22Rv1 (cell line): ENCODE measurements at regions not wholly inside any gene's neighbourhood (a gene's known extent, or its start where the extent isn't known, plus 50 kb on each side); places are given as distances from the start of the nearest gene placed in this dataset.

Experiments
- H3K27ac ChIP-seq: fragments of 450-650 bp; 2 replicates; pipeline ENCODE4 v1.5.1; 2017
- ZFX ChIP-seq: fragments of 450-650 bp; IDR thresholded peaks from 2 replicates; pipeline ENCODE4 v1.6.1; 2017; ENCODE audit warnings: antibody characterized with exemption, borderline replicate concordance
- TF ChIP-seq, protein P1 (sequence below): fragments of 450-650 bp; IDR thresholded peaks from 2 replicates; pipeline ENCODE4 v1.5.1; 2017; ENCODE audit warnings: mild to moderate bottlenecking

DNA sequence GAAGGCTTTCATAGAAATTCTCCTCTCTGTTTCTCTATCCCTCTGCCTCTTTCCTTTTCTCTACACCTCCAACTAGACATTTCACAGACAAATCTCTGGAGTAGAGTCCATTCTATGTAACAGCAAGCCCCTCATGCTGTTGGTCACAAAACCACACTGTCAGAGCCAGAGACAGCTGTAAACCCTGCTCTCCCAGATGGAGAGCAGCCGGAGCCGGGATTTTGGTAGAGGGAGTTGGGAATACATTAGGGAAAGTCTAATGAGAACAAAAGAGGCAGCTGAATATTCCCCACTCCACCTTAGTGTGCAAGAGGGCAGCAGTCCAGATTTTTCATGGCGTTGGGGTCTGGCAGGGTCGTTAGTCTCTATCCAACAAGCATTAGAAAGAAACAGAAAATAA lies 68.3 kb upstream of the EDN1 start:
- H3K27ac ChIP-seq = no peak overlapping the region
- no peak for TF ChIP-seq ZFX
- TF ChIP-seq, protein P1, sequence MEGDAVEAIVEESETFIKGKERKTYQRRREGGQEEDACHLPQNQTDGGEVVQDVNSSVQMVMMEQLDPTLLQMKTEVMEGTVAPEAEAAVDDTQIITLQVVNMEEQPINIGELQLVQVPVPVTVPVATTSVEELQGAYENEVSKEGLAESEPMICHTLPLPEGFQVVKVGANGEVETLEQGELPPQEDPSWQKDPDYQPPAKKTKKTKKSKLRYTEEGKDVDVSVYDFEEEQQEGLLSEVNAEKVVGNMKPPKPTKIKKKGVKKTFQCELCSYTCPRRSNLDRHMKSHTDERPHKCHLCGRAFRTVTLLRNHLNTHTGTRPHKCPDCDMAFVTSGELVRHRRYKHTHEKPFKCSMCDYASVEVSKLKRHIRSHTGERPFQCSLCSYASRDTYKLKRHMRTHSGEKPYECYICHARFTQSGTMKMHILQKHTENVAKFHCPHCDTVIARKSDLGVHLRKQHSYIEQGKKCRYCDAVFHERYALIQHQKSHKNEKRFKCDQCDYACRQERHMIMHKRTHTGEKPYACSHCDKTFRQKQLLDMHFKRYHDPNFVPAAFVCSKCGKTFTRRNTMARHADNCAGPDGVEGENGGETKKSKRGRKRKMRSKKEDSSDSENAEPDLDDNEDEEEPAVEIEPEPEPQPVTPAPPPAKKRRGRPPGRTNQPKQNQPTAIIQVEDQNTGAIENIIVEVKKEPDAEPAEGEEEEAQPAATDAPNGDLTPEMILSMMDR = no peak

DNA sequence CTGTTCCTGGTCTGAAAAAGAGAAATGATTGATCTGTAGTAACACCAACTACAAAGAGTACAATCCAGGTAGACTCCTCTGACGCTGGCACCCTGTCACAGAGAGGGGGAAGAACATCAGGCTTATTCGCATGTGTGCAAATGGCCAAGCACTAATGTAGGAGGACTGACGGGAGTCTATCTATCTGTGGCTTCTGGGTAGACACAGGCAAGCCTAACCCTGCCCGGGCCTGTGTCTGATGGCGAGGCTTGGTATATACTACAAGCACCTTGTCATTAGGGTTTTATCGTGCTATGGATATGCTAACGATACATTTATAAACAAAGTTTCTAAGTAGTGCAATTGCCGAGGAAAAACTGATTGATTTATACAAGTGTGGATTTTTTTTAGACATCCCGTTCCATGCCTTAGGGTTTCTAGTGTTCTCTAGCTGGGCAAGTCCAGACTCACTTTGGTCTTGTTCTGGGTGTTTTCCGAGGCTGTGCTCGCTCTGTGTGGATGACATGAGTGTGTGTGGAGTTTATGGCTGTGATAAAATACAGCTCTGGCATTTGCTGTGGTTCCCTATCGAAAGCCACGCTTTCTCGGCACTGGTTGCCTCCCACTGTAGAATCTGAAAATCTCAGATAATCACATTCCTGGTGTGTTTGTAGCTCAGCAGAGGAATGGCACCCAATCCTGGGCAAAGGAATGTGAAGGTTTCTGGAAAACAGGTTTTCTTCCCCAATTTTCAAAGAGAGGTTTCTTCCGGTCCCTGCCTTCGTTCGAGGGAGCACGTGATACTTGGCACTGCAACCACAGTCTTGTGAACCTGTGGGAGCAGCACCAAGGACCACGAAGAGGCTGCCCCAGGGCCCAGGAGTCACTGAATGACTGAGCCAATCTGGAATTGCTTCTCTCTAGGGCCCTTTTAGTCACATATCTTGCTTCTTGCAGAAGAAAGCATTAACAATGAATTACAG lies 67.5 kb upstream of the EDN1 start:
- TF ChIP-seq, protein P1 = no peak
- no peak for TF ChIP-seq ZFX

DNA sequence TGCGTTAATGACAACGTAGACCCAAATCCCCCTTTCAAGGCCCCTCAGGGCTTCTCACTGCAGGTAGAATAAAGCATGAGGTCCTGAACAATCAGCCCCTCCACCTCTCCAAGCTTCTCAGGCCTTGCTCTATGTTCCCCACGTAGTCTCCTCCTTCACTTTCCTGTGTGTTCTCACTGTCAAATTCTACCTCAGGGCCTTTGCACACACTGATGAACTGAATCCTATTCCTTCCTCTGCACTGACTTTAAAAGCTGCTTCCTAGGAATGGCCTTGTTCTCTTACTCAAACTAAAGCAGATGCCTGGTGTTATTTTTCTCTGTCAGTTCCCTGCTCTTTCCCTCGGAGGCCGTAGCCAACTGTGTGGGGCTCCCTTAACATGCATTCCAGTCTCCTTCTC lies 66.8 kb upstream of the EDN1 start:
- TF ChIP-seq, protein P1 = no peak
- no peak for TF ChIP-seq ZFX

More for the DNA sequence above, 67.5 kb upstream of the EDN1 start:
- H3K27ac ChIP-seq = no peak overlapping the region

DNA sequence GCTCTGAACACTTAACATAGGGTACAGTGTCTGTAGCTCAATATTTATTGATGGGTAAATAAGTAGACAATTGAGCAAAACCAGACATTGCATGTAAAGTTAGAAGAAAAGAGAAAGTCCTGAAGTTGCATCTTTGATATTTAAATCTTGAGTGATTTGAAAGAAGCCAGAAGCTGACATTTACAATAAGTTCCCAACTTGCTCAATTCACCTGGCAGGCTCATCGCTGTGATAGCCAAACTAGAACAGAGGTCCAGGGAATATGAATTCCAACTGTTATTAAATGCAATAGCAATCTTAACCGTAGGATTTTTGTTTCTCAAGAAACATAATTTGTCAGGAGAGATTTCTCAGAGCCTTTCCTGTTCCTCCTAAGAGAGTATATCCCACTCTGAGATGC lies 65.9 kb upstream of the EDN1 start:
- TF ChIP-seq, protein P1 = no peak
- no peak for TF ChIP-seq ZFX

More for the DNA sequence above, 66.8 kb upstream of the EDN1 start:
- H3K27ac ChIP-seq = no peak overlapping the region

DNA sequence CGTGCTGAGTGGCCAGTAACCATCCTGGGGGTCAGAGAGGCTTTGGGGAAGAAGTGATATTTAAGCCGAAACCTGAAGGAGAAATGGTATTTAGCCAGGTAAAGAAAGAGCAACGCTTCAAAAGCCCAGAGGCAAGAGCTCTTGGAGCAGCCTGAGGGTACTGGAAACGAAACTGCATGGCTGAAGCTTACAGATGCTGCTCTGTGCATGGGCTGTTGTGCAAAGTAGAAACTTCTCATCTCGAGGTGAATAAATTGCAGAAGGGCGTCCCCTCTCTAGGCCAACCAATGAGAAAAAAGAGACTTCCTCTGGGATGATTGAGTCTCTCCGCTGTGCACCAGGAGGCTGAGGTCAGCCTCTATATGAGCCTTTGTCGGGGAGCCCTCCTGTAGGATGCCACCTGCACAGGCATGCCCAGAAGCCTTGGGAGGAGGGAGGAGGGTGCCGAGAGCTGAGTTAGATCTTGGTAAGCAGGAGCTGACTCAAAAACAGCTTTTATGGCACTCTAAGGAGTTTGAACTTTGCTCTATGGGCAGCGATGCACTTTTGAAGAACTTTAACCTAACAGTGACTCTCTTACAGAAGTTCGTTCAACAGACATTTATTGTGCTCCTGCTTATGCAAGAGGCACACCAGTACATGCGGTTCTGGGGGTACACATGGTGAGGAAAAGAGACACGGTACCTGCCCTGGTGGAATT lies 61.6 kb upstream of the EDN1 start:
- H3K27ac ChIP-seq = no peak overlapping the region
- TF ChIP-seq, protein P1 = no peak
- no peak for TF ChIP-seq ZFX

More for the DNA sequence above, 65.9 kb upstream of the EDN1 start:
- no peak overlapping the region for H3K27ac ChIP-seq

DNA sequence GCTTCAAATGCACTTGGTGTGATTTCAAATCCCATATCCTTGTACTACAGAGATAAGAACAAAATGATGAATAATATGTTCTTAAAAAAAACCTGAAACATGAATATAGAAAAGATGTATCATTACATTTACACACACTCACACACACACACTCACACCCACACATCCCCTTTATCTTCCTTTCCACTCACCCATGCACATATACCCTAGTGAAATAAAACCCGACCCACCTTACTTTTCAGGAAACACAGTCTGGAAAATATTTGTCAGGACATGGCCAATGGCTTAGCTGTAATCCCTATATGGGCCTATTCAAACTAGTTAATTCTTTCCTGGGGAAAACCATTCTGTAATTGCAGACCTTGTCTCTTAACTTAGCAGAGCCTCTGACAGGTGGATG lies 60.8 kb upstream of the EDN1 start:
- H3K27ac ChIP-seq = no peak overlapping the region
- TF ChIP-seq, protein P1 = no peak
- no peak for TF ChIP-seq ZFX

DNA sequence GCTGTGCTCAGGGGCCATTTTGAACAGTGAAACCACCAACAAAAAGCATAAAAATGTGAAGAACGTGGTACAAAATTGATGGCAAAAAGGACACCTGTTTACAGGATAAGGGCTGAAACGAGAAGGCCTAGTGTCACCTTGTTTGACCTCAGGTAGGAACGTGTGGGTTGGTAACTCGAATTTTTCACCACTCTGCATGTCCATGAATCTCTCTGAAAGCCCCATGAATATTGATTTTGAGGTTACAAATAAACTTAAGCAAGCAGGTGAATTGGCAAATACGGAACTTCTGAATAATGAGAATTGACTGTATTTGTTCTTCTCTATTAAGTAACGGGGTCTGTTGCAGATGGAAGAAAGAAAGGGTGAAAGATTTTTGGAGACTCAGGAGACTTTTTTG lies 59.6 kb upstream of the EDN1 start:
- no peak overlapping the region for H3K27ac ChIP-seq
- TF ChIP-seq, protein P1 = no peak
- no peak for TF ChIP-seq ZFX
